Pancreas (tissue), 10 donors: ENCODE measurements at regions not wholly inside any gene's neighbourhood (a gene's known extent, or its start where the extent isn't known, plus 50 kb on each side); places are given as distances from the start of the nearest gene placed in this dataset.
A peak's percentile ranks its signal among the peaks of the same experiment; 100 is the strongest.

Experiments
- ATAC-seq, 4 donors: fragments of 200-7000 bp; cut with Tn5 transposase; one replicate each; pipeline versions ENCODE4 v1.8.0 to v1.9.1; 2020; ENCODE audit warnings: mild to moderate bottlenecking in 4 of 4, moderate library complexity in 4 of 4
- DNase-seq, 6 donors: peaks; one replicate each; pipeline ENCODE4 v3.0.0-alpha.2; 2020
- FAIRE-seq: peaks from 2 replicates; lab custom pipeline; 2012; peaks lifted over from hg19 to GRCh38; lab: Jason Lieb, UNC
- H3K27ac ChIP-seq, 4 donors: fragments of 200-600 bp; sonication (generic); 1 replicate in 3 of 4; 2 replicates in 1 of 4; pipeline versions ENCODE4 v1.5.0 to v1.8.0; 2020
- H3K27me3 ChIP-seq, 4 donors: fragments of 200-600 bp; one replicate each; pipeline ENCODE4 v1.8.0; 2021
- H3K36me3 ChIP-seq, 3 donors: fragments of 200-600 bp; sonication (generic) in 1 of 3; one replicate each; pipeline versions ENCODE4 v1.5.0 to v1.8.0; 2020 to 2021
- H3K4me1 ChIP-seq, 3 donors: fragments of 200-600 bp; one replicate each; pipeline ENCODE4 v1.8.0; 2021
- H3K4me3 ChIP-seq, 4 donors: fragments of 200-600 bp; sonication (generic) in 2 of 4; one replicate each; pipeline versions ENCODE4 v1.5.0 to v1.8.0; 2020 to 2021
- H3K9me3 ChIP-seq, 4 donors: fragments of 200-600 bp; one replicate each; pipeline ENCODE4 v1.8.0; 2021
- WGBS, 2 donors: extraction: QIAGEN DNeasy Blood & Tissue Kit; methylation state at CpG; one replicate each; pipeline ENCODE4 v1.1.7; 2013; 5-methylcytosine and 5-hydroxymethylcytosine counted together
- intact Hi-C, 3 donors: fragments of 100-400 bp; cut with DNase I; formaldehyde crosslinking; loops; one replicate each; pipeline versions ENCODE4 v1.11.1 to v1.14.2; 2022
- TF ChIP-seq, protein P1 (sequence below), 4 donors: fragments of 200-600 bp; sonication (generic) in 3 of 4; IDR thresholded peaks; one replicate each; pipeline versions ENCODE4 v1.5.0 to v1.8.0; 2021; ENCODE audit warnings: antibody characterized with exemption in 4 of 4
- donor health status: healthy with polysubstance abuse.
- donor health status: DM: no; HTN: no; CAD: no; lungs with moderate emphysema.
- donor health status: DM: no; HTN: no; CAD: no.
- donor health status: control.
- donor health status: control.
- donor health status: Bipolar disorder and iron deficiency.
- donor health status: DM: yes; HTN: yes; CAD: no.
- donor health status: DM: no; HTN: no; CAD: no.
- donor health status: DM: no; HTN: no; CAD: no.
- donor health status: DM: yes; HTN: yes; CAD: no.

GRCh38 chr1:70906800-70907199 is 140.8 kb downstream of the PTGER3 start:
- TF ChIP-seq, protein P1, sequence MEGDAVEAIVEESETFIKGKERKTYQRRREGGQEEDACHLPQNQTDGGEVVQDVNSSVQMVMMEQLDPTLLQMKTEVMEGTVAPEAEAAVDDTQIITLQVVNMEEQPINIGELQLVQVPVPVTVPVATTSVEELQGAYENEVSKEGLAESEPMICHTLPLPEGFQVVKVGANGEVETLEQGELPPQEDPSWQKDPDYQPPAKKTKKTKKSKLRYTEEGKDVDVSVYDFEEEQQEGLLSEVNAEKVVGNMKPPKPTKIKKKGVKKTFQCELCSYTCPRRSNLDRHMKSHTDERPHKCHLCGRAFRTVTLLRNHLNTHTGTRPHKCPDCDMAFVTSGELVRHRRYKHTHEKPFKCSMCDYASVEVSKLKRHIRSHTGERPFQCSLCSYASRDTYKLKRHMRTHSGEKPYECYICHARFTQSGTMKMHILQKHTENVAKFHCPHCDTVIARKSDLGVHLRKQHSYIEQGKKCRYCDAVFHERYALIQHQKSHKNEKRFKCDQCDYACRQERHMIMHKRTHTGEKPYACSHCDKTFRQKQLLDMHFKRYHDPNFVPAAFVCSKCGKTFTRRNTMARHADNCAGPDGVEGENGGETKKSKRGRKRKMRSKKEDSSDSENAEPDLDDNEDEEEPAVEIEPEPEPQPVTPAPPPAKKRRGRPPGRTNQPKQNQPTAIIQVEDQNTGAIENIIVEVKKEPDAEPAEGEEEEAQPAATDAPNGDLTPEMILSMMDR (IDR thresholded peaks at IDR 0.05): no peak
- H3K4me3 ChIP-seq: no peak overlapping the region
- FAIRE-seq (no peak), DNase-seq (no peak), ATAC-seq (no peak)
- H3K27me3 ChIP-seq: no peaks in the 10 kb centered on the region
- no peaks in the 10 kb centered on the region for H3K9me3 ChIP-seq
- no peak overlapping the region for H3K27ac ChIP-seq
- intact Hi-C loops: no loop called here
- H3K4me1 ChIP-seq: no peaks in the 10 kb centered on the region
- no peaks in the 10 kb centered on the region for H3K36me3 ChIP-seq

- 76% methylated on average over 8 of the region's 8 CpGs for WGBS, 2 donors
- Histone ChIP-seq H3K36me3 (no peaks in the 10 kb centered on the region), H3K27me3 (no peaks in the 10 kb centered on the region), H3K4me3 (no peak overlapping the region), H3K27ac (no peak overlapping the region), H3K9me3 (no peaks in the 10 kb centered on the region), H3K4me1 (no peaks in the 10 kb centered on the region)
- intact Hi-C loops: no loop called here
- peak in 2 of 4 donors; percentile 24 to 35 for ATAC-seq
- no peak for FAIRE-seq
- no peak for DNase-seq
- TF ChIP-seq, protein P1 (IDR thresholded peaks at IDR 0.05): no peak
Measured at GRCh38 chr1:70907563-70908310, 139.9 kb downstream of the PTGER3 start.

- H3K9me3 ChIP-seq: no peaks in the 10 kb centered on the region
- no peaks in the 10 kb centered on the region for H3K4me1 ChIP-seq
- ATAC-seq: no peak
- no peaks in the 10 kb centered on the region for H3K36me3 ChIP-seq
- no peak overlapping the region for H3K4me3 ChIP-seq
- WGBS, 2 donors: 81 to 88% methylated on average over 3 of the region's 3 CpGs
- TF ChIP-seq, protein P1 (IDR thresholded peaks at IDR 0.05): no peak
- intact Hi-C loops: no loop called here
- no peak overlapping the region for H3K27ac ChIP-seq
- DNase-seq: no peak
- H3K27me3 ChIP-seq: no peaks in the 10 kb centered on the region
- FAIRE-seq: no peak
Measured at GRCh38 chr1:70909262-70909822, 138.3 kb downstream of the PTGER3 start.

DNA sequence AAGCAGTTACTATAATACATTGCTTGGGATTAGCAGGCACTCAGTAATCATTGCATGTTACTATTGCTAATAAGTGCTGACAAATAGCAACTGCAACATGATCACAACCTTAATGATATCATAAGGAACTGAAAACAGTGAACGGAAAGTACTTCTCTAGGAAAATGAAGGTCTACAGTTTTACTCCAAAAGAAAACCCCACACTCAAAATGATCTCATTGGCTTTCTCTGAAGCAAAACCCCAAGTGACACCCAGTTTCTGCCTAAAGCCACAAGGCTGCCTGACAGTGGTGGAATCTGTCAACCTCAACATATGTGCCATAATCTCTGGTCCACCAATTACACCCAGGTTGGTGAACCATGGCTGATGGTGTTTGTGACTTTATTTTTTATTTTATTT is 137.6 kb downstream of the PTGER3 start:
- DNase-seq (no peak), FAIRE-seq (no peak), ATAC-seq (no peak)
- no peaks in the 10 kb centered on the region for H3K27me3 ChIP-seq
- no peaks in the 10 kb centered on the region for H3K9me3 ChIP-seq
- TF ChIP-seq, protein P1 (IDR thresholded peaks at IDR 0.05): no peak
- 90 to 100% methylated on average over 1 of the region's 1 CpG for WGBS, 2 donors
- H3K36me3 ChIP-seq: no peaks in the 10 kb centered on the region
- H3K27ac ChIP-seq: no peak overlapping the region
- H3K4me3 ChIP-seq: no peak overlapping the region
- intact Hi-C loops: no loop called here
- H3K4me1 ChIP-seq: no peaks in the 10 kb centered on the region

DNA sequence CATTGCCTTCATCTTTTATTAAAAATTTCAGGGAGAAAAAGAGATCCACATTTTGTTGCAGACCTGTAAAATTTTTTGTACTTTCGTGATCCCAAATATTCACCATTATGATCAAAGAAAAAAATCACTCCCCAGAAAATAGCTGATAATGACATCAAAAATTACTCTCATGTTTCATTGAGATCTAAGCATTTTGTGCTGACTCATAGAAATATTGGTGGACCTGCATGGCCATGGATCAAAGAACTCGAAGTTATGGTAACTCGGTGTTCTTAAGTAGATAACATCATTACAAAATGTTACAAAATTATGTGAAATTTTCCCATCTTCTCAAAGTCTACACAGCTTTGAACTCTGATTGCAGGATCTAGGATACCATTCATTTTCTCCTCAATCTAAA is 135.8 kb downstream of the PTGER3 start:
- FAIRE-seq (no peak), DNase-seq (no peak), ATAC-seq (no peak)
- H3K36me3 ChIP-seq: no peaks in the 10 kb centered on the region
- no peak overlapping the region for H3K4me3 ChIP-seq
- H3K27me3 ChIP-seq: no peaks in the 10 kb centered on the region
- intact Hi-C loops: no loop called here
- no peaks in the 10 kb centered on the region for H3K9me3 ChIP-seq
- no peak overlapping the region for H3K27ac ChIP-seq
- H3K4me1 ChIP-seq: peaks cover 0 to 9% (median 0%) of the 10 kb centered on the region in 3 donors
- TF ChIP-seq, protein P1 (IDR thresholded peaks at IDR 0.05): no peak
- 88 to 94% methylated on average over 3 of the region's 3 CpGs for WGBS, 2 donors
